GM12878 (cell line): ENCODE measurements at regions not wholly inside any gene's neighbourhood (a gene's known extent, or its start where the extent isn't known, plus 50 kb on each side); places are given as distances from the start of the nearest gene placed in this dataset.

Experiments used
- ATAC-seq: fragments of 200-7000 bp; cut with Tn5 transposase; 3 replicates; pipeline ENCODE4 v1.9.1; 2020; ENCODE audit warnings: mild to moderate bottlenecking, moderate library complexity
- BruUV-seq: library from RNA; stranded (reverse); fragments of 400-500 nt; replicated peaks from 2 replicates; lab custom pipeline; 2021; lab: Mats Ljungman, UMichigan
- CTCF ChIA-PET: fragments of 300-600 bp; sonication (Branson Sonifier 250); formaldehyde crosslinking; extraction: SDS; loops from one replicate; lab custom pipeline; 2021; ENCODE audit warnings: inconsistent platforms; lab: Yijun Ruan, JAX
- POLR2A ChIA-PET: fragments of 350-600 bp; formaldehyde crosslinking; extraction: SDS; loops from one replicate; lab custom pipeline; 2021; ENCODE audit warnings: inconsistent platforms; lab: Charles Lee
- RAD21 ChIA-PET: fragments of 300-600 bp; sonication (Branson Sonifier 250); formaldehyde crosslinking; loops from one replicate; lab custom pipeline; 2023; ENCODE audit warnings: antibody characterized with exemption; ENCODE audit not compliant: unreplicated experiment; lab: Charles Lee
- SMC1A ChIA-PET: fragments of 300-600 bp; sonication (Branson Sonifier 250); formaldehyde crosslinking; loops from one replicate; lab custom pipeline; 2023; ENCODE audit not compliant: unreplicated experiment, uncharacterized antibody; lab: Charles Lee
- DNase-seq: peaks from one replicate; pipeline ENCODE4 v3.0.0-alpha.2; 2011; ENCODE audit warnings: low read depth, low spot score
- FAIRE-seq: peaks from 3 replicates; lab custom pipeline; 2011; peaks lifted over from hg19 to GRCh38; lab: Jason Lieb, UNC
- H2AFZ ChIP-seq: 2 replicates; pipeline ENCODE4 v1.6.0; 2011; ENCODE audit warnings: low read depth, low read length, control low read depth; ENCODE audit not compliant: control insufficient read depth
- H3K27ac ChIP-seq: 2 replicates; pipeline ENCODE4 v1.5.1; 2011; ENCODE audit warnings: control low read depth; ENCODE audit not compliant: control insufficient read depth, insufficient read depth
- H3K27me3 ChIP-seq, 2 experiments: replicated peaks in 1 of 2; 2 replicates each; pipeline versions ENCODE4 v1.6.0 to v1.6.1; 2011; ENCODE audit warnings: low read length in 1 of 2; ENCODE audit not compliant: control insufficient read depth in 2 of 2, insufficient read depth in 2 of 2
- H3K36me3 ChIP-seq, 2 experiments: 2 replicates each; pipeline ENCODE4 v1.5.1; 2011; ENCODE audit warnings: low read length in 1 of 2; ENCODE audit not compliant: control insufficient read depth in 2 of 2, insufficient read depth in 2 of 2
- H3K4me1 ChIP-seq: 2 replicates; pipeline ENCODE4 v1.6.1; 2011; ENCODE audit warnings: mild to moderate bottlenecking, low read length, moderate library complexity, mixed read lengths; ENCODE audit not compliant: control insufficient read depth, insufficient read depth
- H3K4me2 ChIP-seq: 2 replicates; pipeline ENCODE4 v1.6.0; 2011; ENCODE audit warnings: control low read depth; ENCODE audit not compliant: control insufficient read depth, insufficient read depth
- H3K4me3 ChIP-seq: fragments of 200-600 bp; sonication (generic); 2 replicates; pipeline ENCODE4 v1.5.1; 2016
- H3K79me2 ChIP-seq: 2 replicates; pipeline ENCODE4 v1.6.0; 2011; ENCODE audit warnings: low read length; ENCODE audit not compliant: control insufficient read depth, insufficient read depth
- H3K9ac ChIP-seq: 2 replicates; pipeline ENCODE4 v1.8.0; 2011; ENCODE audit warnings: low read length, control low read depth, mixed read lengths; ENCODE audit not compliant: control insufficient read depth, insufficient read depth
- H3K9me3 ChIP-seq: replicated peaks from 3 replicates; pipeline ENCODE4 v1.5.1; 2011; ENCODE audit warnings: mild to moderate bottlenecking, low read length; ENCODE audit not compliant: control insufficient read depth, insufficient read depth
- H4K20me1 ChIP-seq: 2 replicates; pipeline ENCODE4 v1.6.0; 2011; ENCODE audit not compliant: control insufficient read depth, insufficient read depth
- CBX3 ChIP-seq: fragments of 200-600 bp; sonication (generic); IDR thresholded peaks from 2 replicates; pipeline ENCODE4 v1.6.1; 2016; ENCODE audit warnings: low read depth, borderline replicate concordance
- E4F1 ChIP-seq: fragments of 450-650 bp; IDR thresholded peaks from 2 replicates; pipeline ENCODE4 v1.6.1; 2018; ENCODE audit warnings: borderline replicate concordance, mild to moderate bottlenecking; ENCODE audit not compliant: partially characterized antibody
- ESRRA ChIP-seq: IDR thresholded peaks from 2 replicates; pipeline ENCODE4 v1.6.1; 2012; ENCODE audit warnings: mild to moderate bottlenecking, low read length, improper control_type of control experiment
- EZH2 ChIP-seq: IDR thresholded peaks from 2 replicates; pipeline ENCODE4 v1.6.1; 2012; ENCODE audit warnings: low read depth, mild to moderate bottlenecking, control low read depth, inconsistent platforms, low read length, borderline replicate concordance; ENCODE audit not compliant: control insufficient read depth
- FOS ChIP-seq: IDR thresholded peaks from 3 replicates; pipeline ENCODE4 v1.6.1; 2011; ENCODE audit warnings: borderline replicate concordance; ENCODE audit not compliant: insufficient read length; ENCODE audit errors: extremely low read depth
- IKZF1 ChIP-seq: fragments of 450-650 bp; conservative IDR thresholded peaks from 2 replicates; pipeline ENCODE4 v1.6.1; 2017; ENCODE audit warnings: antibody characterized with exemption, mild to moderate bottlenecking
- IRF4 ChIP-seq: IDR thresholded peaks from 2 replicates; pipeline ENCODE4 v1.6.1; 2011; ENCODE audit warnings: low read depth, low read length
- IRF5 ChIP-seq: fragments of 450-650 bp; IDR thresholded peaks from 2 replicates; pipeline ENCODE4 v1.6.1; 2017; ENCODE audit warnings: borderline replicate concordance
- MLLT1 ChIP-seq: fragments of 450-650 bp; IDR thresholded peaks from 2 replicates; pipeline ENCODE4 v1.6.1; 2016; ENCODE audit warnings: mild to moderate bottlenecking
- MXI1 ChIP-seq: fragments of 150-350 bp; IDR thresholded peaks from 2 replicates; pipeline ENCODE4 v1.6.1; 2011; ENCODE audit warnings: low read depth, mild to moderate bottlenecking, inconsistent platforms, low read length, improper control_type of control experiment
- NFXL1 ChIP-seq: fragments of 450-650 bp; IDR thresholded peaks from 2 replicates; pipeline ENCODE4 v1.6.1; 2017; ENCODE audit warnings: antibody characterized with exemption, mild to moderate bottlenecking, borderline replicate concordance
- PAX8 ChIP-seq: fragments of 450-650 bp; IDR thresholded peaks from 2 replicates; pipeline ENCODE4 v1.6.1; 2017; ENCODE audit warnings: mild to moderate bottlenecking, moderate library complexity
- RB1 ChIP-seq: fragments of 450-650 bp; formaldehyde crosslinking; IDR thresholded peaks from 2 replicates; pipeline ENCODE4 v1.6.1; 2017; ENCODE audit warnings: mild to moderate bottlenecking, borderline replicate concordance
- RUNX3 ChIP-seq: IDR thresholded peaks from 2 replicates; pipeline ENCODE4 v1.6.1; 2012; ENCODE audit warnings: low read length, inconsistent platforms
- STAT1 ChIP-seq: fragments of 450-650 bp; conservative IDR thresholded peaks from 2 replicates; pipeline ENCODE4 v1.6.1; 2014; ENCODE audit warnings: antibody characterized with exemption, mild to moderate bottlenecking
- ZNF622 ChIP-seq: fragments of 450-650 bp; IDR thresholded peaks from 2 replicates; pipeline ENCODE4 v1.6.1; 2017; ENCODE audit warnings: mild to moderate bottlenecking, inconsistent platforms
- WGBS: methylation state at CpG from one replicate; pipeline ENCODE4 v1.1.6; 2016; ENCODE audit warnings: low lambda C conversion rate; ENCODE audit not compliant: insufficient replicate concordance, insufficient coverage; ENCODE audit errors: missing lambda C conversion rate; 5-methylcytosine and 5-hydroxymethylcytosine counted together
- in situ Hi-C: fragments of 300-500 bp; cut with MboI; formaldehyde crosslinking; loops from 9 replicates; pipeline ENCODE4 v1.14.3; 2018; ENCODE audit warnings: mixed read lengths
- intact Hi-C: fragments of 100-400 bp; cut with micrococcal nuclease; formaldehyde crosslinking; loops from one replicate; pipeline ENCODE4 v1.14.2; 2022; ENCODE audit not compliant: unreplicated experiment

GRCh38 chr1:38502758-38503157 is 356.8 kb downstream of the RRAGC start (continued):
- TF ChIP-seq MLLT1 (no peak), IKZF1 (no peak), IRF5 (no peak), FOS (no peak), ZNF622 (no peak), CBX3 (no peak), PAX8 (no peak), RUNX3 (no peak), MXI1 (no peak), STAT1 (no peak), NFXL1 (no peak), IRF4 (no peak)

GRCh38 chr1:38500891-38501290 is 358.7 kb downstream of the RRAGC start:
- ChIA-PET SMC1A (interaction anchor here (1.4 kb wide), 1 partner anchor 9 kb away, joined by 4 read pairs; no protein-coding TSS in a partner anchor), POLR2A (no interaction called here), CTCF (no interaction called here), RAD21 (no interaction called here)
- Histone ChIP-seq H2AFZ (no peak overlapping the region), H3K4me2 (no peak overlapping the region), H3K27ac (no peak overlapping the region), H3K79me2 (no peaks in the 10 kb centered on the region), H3K9me3 (no peaks in the 10 kb centered on the region), H3K9ac (no peak overlapping the region), H3K27me3 (no peaks in the 10 kb centered on the region; a peak in 1 of 4 replicates), H3K4me1 (peaks cover 4% of the 10 kb centered on the region), H3K36me3 (no peaks in the 10 kb centered on the region), H3K4me3 (no peak overlapping the region), H4K20me1 (no peaks in the 10 kb centered on the region)
- in situ Hi-C loops = no loop called here
- ATAC-seq = no peak
- no peak for DNase-seq
- intact Hi-C loops = no loop called here
- TF ChIP-seq ESRRA = no peak
- TF ChIP-seq E4F1 = no peak
- no peak for TF ChIP-seq EZH2
- TF ChIP-seq RB1 = no peak
- FAIRE-seq = no peak
- WGBS = 50% methylated on average over 2 of the region's 2 CpGs
- no TSS peak for BruUV-seq
